ENCODE measurements at regions not wholly inside any gene's neighbourhood (a gene's known extent, or its start where the extent isn't known, plus 50 kb on each side); places are given as distances from the start of the nearest gene placed in this dataset.

DNA sequence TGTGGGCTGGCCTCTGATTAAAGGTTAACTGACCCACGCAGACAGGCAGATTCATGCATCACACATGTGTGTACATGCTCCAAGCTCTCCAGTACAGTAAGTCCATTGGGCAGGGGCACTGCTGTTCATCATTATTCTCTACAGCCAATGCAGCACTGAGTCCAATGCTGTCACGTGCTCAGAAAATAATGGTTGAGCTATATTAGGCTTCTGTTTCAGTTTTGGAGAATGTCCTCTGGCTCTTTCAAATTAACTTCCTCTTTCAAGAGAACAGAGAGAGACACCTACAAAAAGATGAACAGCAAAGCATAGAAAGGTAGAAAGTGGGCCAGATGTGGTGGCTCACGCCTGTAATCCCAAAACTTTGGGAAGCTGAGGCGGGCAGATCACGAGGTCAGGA lies 202.6 kb downstream of the MEX3B start:
- TF ChIP-seq POLR2A (IDR thresholded peaks at IDR 0.05): no peak
- TF ChIP-seq, protein P1, sequence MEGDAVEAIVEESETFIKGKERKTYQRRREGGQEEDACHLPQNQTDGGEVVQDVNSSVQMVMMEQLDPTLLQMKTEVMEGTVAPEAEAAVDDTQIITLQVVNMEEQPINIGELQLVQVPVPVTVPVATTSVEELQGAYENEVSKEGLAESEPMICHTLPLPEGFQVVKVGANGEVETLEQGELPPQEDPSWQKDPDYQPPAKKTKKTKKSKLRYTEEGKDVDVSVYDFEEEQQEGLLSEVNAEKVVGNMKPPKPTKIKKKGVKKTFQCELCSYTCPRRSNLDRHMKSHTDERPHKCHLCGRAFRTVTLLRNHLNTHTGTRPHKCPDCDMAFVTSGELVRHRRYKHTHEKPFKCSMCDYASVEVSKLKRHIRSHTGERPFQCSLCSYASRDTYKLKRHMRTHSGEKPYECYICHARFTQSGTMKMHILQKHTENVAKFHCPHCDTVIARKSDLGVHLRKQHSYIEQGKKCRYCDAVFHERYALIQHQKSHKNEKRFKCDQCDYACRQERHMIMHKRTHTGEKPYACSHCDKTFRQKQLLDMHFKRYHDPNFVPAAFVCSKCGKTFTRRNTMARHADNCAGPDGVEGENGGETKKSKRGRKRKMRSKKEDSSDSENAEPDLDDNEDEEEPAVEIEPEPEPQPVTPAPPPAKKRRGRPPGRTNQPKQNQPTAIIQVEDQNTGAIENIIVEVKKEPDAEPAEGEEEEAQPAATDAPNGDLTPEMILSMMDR (IDR thresholded peaks at IDR 0.05): no peak
